Liver (tissue), 8 donors: ENCODE measurements at regions not wholly inside any gene's neighbourhood (a gene's known extent, or its start where the extent isn't known, plus 50 kb on each side); places are given as distances from the start of the nearest gene placed in this dataset.

Experiments used
- DNase-seq: peaks from one replicate; pipeline ENCODE4 v3.0.0-alpha.2; 2017; ENCODE audit warnings: low spot score
- H3K27ac ChIP-seq, 2 donors: one replicate each; pipeline ENCODE4 v1.7.0; 2013; ENCODE audit warnings: inconsistent platforms in 2 of 2, low read length in 2 of 2, control low read depth in 1 of 2, low read depth in 1 of 2, mild to moderate bottlenecking in 1 of 2
- H3K27me3 ChIP-seq, 4 donors: one replicate each; pipeline versions ENCODE4 v1.6.1 to v1.7.0; 2013; ENCODE audit warnings: low read length in 3 of 4, inconsistent platforms in 1 of 4, mild to moderate bottlenecking in 1 of 4, moderate library complexity in 1 of 4; ENCODE audit not compliant: control insufficient read depth in 4 of 4, insufficient read depth in 4 of 4
- H3K36me3 ChIP-seq, 4 donors: one replicate each; pipeline versions ENCODE4 v1.6.1 to v1.7.0; 2013; ENCODE audit warnings: low read length in 3 of 4, mild to moderate bottlenecking in 3 of 4, low read depth in 1 of 4, moderate library complexity in 1 of 4; ENCODE audit not compliant: control insufficient read depth in 4 of 4, insufficient read depth in 3 of 4
- H3K4me1 ChIP-seq, 4 donors: one replicate each; pipeline versions ENCODE4 v1.6.1 to v1.7.0; 2013; ENCODE audit warnings: low read length in 3 of 4, mild to moderate bottlenecking in 3 of 4, moderate library complexity in 1 of 4; ENCODE audit not compliant: control insufficient read depth in 4 of 4, insufficient read depth in 4 of 4
- H3K4me3 ChIP-seq, 3 donors: one replicate each; pipeline versions ENCODE4 v1.6.1 to v1.7.0; 2013; ENCODE audit warnings: low read length in 3 of 3, control low read depth in 1 of 3, low read depth in 1 of 3, mild to moderate bottlenecking in 1 of 3
- H3K9ac ChIP-seq, 2 donors: one replicate each; pipeline ENCODE4 v1.7.0; 2013; ENCODE audit warnings: low read length in 2 of 2, mild to moderate bottlenecking in 2 of 2, moderate library complexity in 2 of 2, control low read depth in 1 of 2, low read depth in 1 of 2
- H3K9me3 ChIP-seq, 4 donors: one replicate each; pipeline versions ENCODE4 v1.6.1 to v1.7.0; 2013; ENCODE audit warnings: low read length in 3 of 4; ENCODE audit not compliant: control insufficient read depth in 4 of 4
- ATF3 ChIP-seq: IDR thresholded peaks from 2 replicates; pipeline ENCODE4 v1.6.1; 2016; ENCODE audit warnings: antibody characterized with exemption
- EGR1 ChIP-seq, 2 donors: IDR thresholded peaks; 2 replicates each; pipeline ENCODE4 v1.6.1; 2016 to 2018; ENCODE audit warnings: antibody characterized with exemption in 2 of 2, low read depth in 2 of 2
- FOXA1 ChIP-seq: IDR thresholded peaks from 2 replicates; pipeline ENCODE4 v1.6.1; 2016; ENCODE audit warnings: antibody characterized with exemption
- GABPA ChIP-seq, 2 donors: IDR thresholded peaks in 1 of 2; conservative IDR thresholded peaks in 1 of 2; 2 replicates each; pipeline ENCODE4 v1.6.1; 2016; ENCODE audit warnings: antibody characterized with exemption in 2 of 2, mild to moderate bottlenecking in 1 of 2, moderate library complexity in 1 of 2
- HNF4A ChIP-seq, 2 donors: conservative IDR thresholded peaks; 2 replicates each; pipeline ENCODE4 v1.6.1; 2016; ENCODE audit warnings: antibody characterized with exemption in 2 of 2, mild to moderate bottlenecking in 2 of 2
- HNF4G ChIP-seq: IDR thresholded peaks from 2 replicates; pipeline ENCODE4 v1.6.1; 2016; ENCODE audit warnings: antibody characterized with exemption
- JUND ChIP-seq, 2 donors: IDR thresholded peaks; 2 replicates each; pipeline ENCODE4 v1.6.1; 2016; ENCODE audit warnings: antibody characterized with exemption in 2 of 2
- MAX ChIP-seq: IDR thresholded peaks from 2 replicates; pipeline ENCODE4 v1.6.1; 2016; ENCODE audit warnings: antibody characterized with exemption
- NR2F2 ChIP-seq: IDR thresholded peaks from 2 replicates; pipeline ENCODE4 v1.6.1; 2016; ENCODE audit warnings: antibody characterized with exemption
- RAD21 ChIP-seq, 2 donors: IDR thresholded peaks; 2 replicates each; pipeline ENCODE4 v1.6.1; 2016; ENCODE audit warnings: antibody characterized with exemption in 2 of 2, mild to moderate bottlenecking in 2 of 2
- REST ChIP-seq: IDR thresholded peaks from 2 replicates; pipeline ENCODE4 v1.6.1; 2016; ENCODE audit warnings: antibody characterized with exemption, mild to moderate bottlenecking
- RXRA ChIP-seq, 2 donors: IDR thresholded peaks; 2 replicates each; pipeline ENCODE4 v1.6.1; 2017 to 2018; ENCODE audit warnings: antibody characterized with exemption in 2 of 2, mild to moderate bottlenecking in 1 of 2
- TAF1 ChIP-seq: conservative IDR thresholded peaks from 2 replicates; pipeline ENCODE4 v1.6.1; 2016; ENCODE audit warnings: antibody characterized with exemption, mild to moderate bottlenecking
- YY1 ChIP-seq: IDR thresholded peaks from 2 replicates; pipeline ENCODE4 v1.6.1; 2016; ENCODE audit warnings: antibody characterized with exemption, mild to moderate bottlenecking
- WGBS: extraction: QIAGEN DNeasy Blood & Tissue Kit; methylation state at CpG from one replicate; pipeline ENCODE4 v1.1.7; 2013; 5-methylcytosine and 5-hydroxymethylcytosine counted together
- TF ChIP-seq, protein P1 (sequence below): IDR thresholded peaks from 2 replicates; pipeline ENCODE4 v1.6.1; 2016; ENCODE audit warnings: antibody characterized with exemption
- TF ChIP-seq, protein P2 (sequence below): fragments of 150-350 bp; IDR thresholded peaks from 2 replicates; pipeline ENCODE4 v1.5.1; 2017; ENCODE audit warnings: improper control_type of control experiment, low read depth, low read length; ENCODE audit not compliant: missing input control
- donor health status: healthy.
- donor health status: healthy.
- donor health status: healthy.
- donor health status: healthy.
- donor health status: healthy.

DNA sequence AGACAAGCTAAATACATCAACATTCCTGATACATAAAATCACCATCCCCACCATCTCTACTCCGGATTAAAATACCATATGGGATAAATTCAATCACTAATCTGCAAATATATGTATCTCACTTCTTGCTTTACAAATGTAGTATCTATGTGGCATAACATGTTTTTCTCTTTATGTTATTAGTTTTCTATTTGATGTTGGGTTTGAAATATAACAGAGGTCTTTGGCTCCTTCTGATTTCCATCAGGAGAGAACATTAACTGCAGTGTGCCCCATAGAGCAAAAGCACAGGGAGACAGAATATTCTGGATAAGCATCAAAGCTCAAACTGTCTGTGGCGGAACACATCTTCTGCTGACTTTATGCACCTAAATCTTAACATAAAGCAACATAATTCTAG, 547.2 kb upstream of the CDH8 start:
- H3K36me3 ChIP-seq: no peaks in the 10 kb centered on the region
- H3K27ac ChIP-seq: no peak overlapping the region
- H3K9ac ChIP-seq: no peak overlapping the region
- no peak overlapping the region for H3K4me3 ChIP-seq
- WGBS: 77% methylated on average over 2 of the region's 2 CpGs
- H3K4me1 ChIP-seq: no peaks in the 10 kb centered on the region
- no peak for TF ChIP-seq EGR1 (IDR thresholded peaks at IDR 0.05; ENCODE audit: low read depth in 2 of 2)
- TF ChIP-seq HNF4G: no peak
- TF ChIP-seq REST: no peak
- no peak for TF ChIP-seq GABPA (IDR thresholded peaks at IDR 0.05 in 1 of 2, conservative IDR thresholded peaks at IDR 0.05 in 1 of 2)
- TF ChIP-seq, protein P1, sequence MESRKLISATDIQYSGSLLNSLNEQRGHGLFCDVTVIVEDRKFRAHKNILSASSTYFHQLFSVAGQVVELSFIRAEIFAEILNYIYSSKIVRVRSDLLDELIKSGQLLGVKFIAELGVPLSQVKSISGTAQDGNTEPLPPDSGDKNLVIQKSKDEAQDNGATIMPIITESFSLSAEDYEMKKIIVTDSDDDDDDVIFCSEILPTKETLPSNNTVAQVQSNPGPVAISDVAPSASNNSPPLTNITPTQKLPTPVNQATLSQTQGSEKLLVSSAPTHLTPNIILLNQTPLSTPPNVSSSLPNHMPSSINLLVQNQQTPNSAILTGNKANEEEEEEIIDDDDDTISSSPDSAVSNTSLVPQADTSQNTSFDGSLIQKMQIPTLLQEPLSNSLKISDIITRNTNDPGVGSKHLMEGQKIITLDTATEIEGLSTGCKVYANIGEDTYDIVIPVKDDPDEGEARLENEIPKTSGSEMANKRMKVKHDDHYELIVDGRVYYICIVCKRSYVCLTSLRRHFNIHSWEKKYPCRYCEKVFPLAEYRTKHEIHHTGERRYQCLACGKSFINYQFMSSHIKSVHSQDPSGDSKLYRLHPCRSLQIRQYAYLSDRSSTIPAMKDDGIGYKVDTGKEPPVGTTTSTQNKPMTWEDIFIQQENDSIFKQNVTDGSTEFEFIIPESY: no peak
- TF ChIP-seq, protein P2, sequence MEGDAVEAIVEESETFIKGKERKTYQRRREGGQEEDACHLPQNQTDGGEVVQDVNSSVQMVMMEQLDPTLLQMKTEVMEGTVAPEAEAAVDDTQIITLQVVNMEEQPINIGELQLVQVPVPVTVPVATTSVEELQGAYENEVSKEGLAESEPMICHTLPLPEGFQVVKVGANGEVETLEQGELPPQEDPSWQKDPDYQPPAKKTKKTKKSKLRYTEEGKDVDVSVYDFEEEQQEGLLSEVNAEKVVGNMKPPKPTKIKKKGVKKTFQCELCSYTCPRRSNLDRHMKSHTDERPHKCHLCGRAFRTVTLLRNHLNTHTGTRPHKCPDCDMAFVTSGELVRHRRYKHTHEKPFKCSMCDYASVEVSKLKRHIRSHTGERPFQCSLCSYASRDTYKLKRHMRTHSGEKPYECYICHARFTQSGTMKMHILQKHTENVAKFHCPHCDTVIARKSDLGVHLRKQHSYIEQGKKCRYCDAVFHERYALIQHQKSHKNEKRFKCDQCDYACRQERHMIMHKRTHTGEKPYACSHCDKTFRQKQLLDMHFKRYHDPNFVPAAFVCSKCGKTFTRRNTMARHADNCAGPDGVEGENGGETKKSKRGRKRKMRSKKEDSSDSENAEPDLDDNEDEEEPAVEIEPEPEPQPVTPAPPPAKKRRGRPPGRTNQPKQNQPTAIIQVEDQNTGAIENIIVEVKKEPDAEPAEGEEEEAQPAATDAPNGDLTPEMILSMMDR: no peak
- TF ChIP-seq RAD21 (IDR thresholded peaks at IDR 0.05): no peak
- no peak for TF ChIP-seq HNF4A (conservative IDR thresholded peaks at IDR 0.05)
- no peak for TF ChIP-seq TAF1
- TF ChIP-seq MAX: no peak
- no peak for TF ChIP-seq ATF3
- TF ChIP-seq NR2F2: no peak
- TF ChIP-seq FOXA1: no peak
- TF ChIP-seq JUND (IDR thresholded peaks at IDR 0.05): no peak
- DNase-seq: no peak
- no peaks in the 10 kb centered on the region for H3K9me3 ChIP-seq
- no peaks in the 10 kb centered on the region for H3K27me3 ChIP-seq

DNA sequence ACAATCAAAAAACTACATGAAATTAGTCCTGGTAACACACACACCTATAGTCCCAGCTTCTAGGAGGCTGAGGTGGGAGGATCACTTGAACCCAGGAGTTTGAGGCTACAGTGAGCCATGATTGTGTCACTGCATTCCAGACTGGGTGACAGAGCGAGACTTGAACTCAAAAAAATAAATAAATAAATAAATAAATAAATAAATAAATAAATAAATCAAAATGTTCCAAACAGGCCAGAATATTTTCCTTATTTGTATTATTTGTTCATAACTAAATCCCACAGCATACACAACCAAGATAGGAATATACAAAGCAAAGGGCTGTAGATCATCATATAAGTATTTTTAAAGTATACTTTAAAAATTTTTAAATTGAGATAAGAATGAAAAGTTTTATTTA, 537.2 kb upstream of the CDH8 start:
- Histone ChIP-seq H3K9ac (no peak overlapping the region), H3K4me3 (no peak overlapping the region), H3K36me3 (no peaks in the 10 kb centered on the region), H3K27ac (no peak overlapping the region), H3K27me3 (no peaks in the 10 kb centered on the region), H3K4me1 (no peaks in the 10 kb centered on the region), H3K9me3 (no peaks in the 10 kb centered on the region)
- DNase-seq: no peak
- WGBS: 72% methylated on average over 1 of the region's 1 CpG
- TF ChIP-seq GABPA (IDR thresholded peaks at IDR 0.05 in 1 of 2, conservative IDR thresholded peaks at IDR 0.05 in 1 of 2) (no peak), HNF4A (conservative IDR thresholded peaks at IDR 0.05) (no peak), NR2F2 (no peak), FOXA1 (no peak), MAX (no peak), RXRA (IDR thresholded peaks at IDR 0.05) (no peak), REST (no peak), EGR1 (IDR thresholded peaks at IDR 0.05; ENCODE audit: low read depth in 2 of 2) (no peak), TAF1 (no peak), YY1 (no peak), ATF3 (no peak), HNF4G (no peak)
- TF ChIP-seq, protein P2: no peak
